ENCODE measurements at regions not wholly inside any gene's neighbourhood (a gene's known extent, or its start where the extent isn't known, plus 50 kb on each side); places are given as distances from the start of the nearest gene placed in this dataset.

- TF ChIP-seq ZNF169 (tag by site-specific recombination; IDR thresholded peaks at IDR 0.05) (no peak), ZNF654 (tag by site-specific recombination; IDR thresholded peaks at IDR 0.05; ENCODE audit: low read depth) (peak; percentile 10; the same call in 1 of the 2 replicates), ZNF132 (tag by site-specific recombination; IDR thresholded peaks at IDR 0.05; ENCODE audit: borderline replicate concordance) (no peak), ZNF548 (tag by site-specific recombination; IDR thresholded peaks at IDR 0.05) (no peak), ZNF521 (tag by site-specific recombination; IDR thresholded peaks at IDR 0.05) (no peak)
- H3K36me3 ChIP-seq (ENCODE audit: control insufficient read depth in 2 of 2, insufficient read depth in 1 of 2, low read length in 2 of 2) = no peaks in the 10 kb centered on the region
- H3K4me3 ChIP-seq (ENCODE audit: low read depth, low read length) = no peak overlapping the region
- POLR2A ChIA-PET = no interaction called here
- H3K9me3 ChIP-seq (ENCODE audit: control insufficient read depth, insufficient read depth, low read depth, low read length) = no peaks in the 10 kb centered on the region
- H3K4me1 ChIP-seq (ENCODE audit: control insufficient read depth, insufficient read depth, low read length) = no peaks in the 10 kb centered on the region
- H3K27ac ChIP-seq (ENCODE audit: extremely low read depth, low read depth, low read length) = no peak overlapping the region
- CTCF ChIA-PET = interaction anchor here (0.5 to 1.9 kb wide), 15 partner anchors 10 to 649 kb away, joined by 3 to 11 read pairs (median 4); no protein-coding TSS in a partner anchor
Measured at GRCh38 chr11:131025020-131025419, 108.7 kb upstream of the SNX19 start.

GRCh38 chr11:131025421-131026125 is 109.3 kb upstream of the SNX19 start:
- POLR2A ChIA-PET = no interaction called here
- TF ChIP-seq ZNF37A (tag by site-specific recombination; IDR thresholded peaks at IDR 0.05) (no peak), ZNF121 (tag by site-specific recombination; IDR thresholded peaks at IDR 0.05) (no peak), ZNF311 (tag by site-specific recombination; IDR thresholded peaks at IDR 0.05; ENCODE audit: borderline replicate concordance) (no peak), HOXC10 (CRISPR knock-in tag; IDR thresholded peaks at IDR 0.05) (no peak), ZNF169 (tag by site-specific recombination; IDR thresholded peaks at IDR 0.05) (no peak), FEZF1 (tag by site-specific recombination; IDR thresholded peaks at IDR 0.05) (no peak), ZNF202 (tag by site-specific recombination; IDR thresholded peaks at IDR 0.05; ENCODE audit: borderline replicate concordance) (no peak), KLF9 (tag by site-specific recombination; IDR thresholded peaks at IDR 0.05; ENCODE audit: low read depth) (no peak), ZBTB1 (tag by site-specific recombination; IDR thresholded peaks at IDR 0.05) (no peak), SP7 (tag by site-specific recombination; IDR thresholded peaks at IDR 0.05) (no peak), ZNF391 (tag by site-specific recombination; IDR thresholded peaks at IDR 0.05; ENCODE audit: borderline replicate concordance, low read depth) (no peak), KLF17 (tag by site-specific recombination; IDR thresholded peaks at IDR 0.05) (no peak), ZNF768 (tag by site-specific recombination; IDR thresholded peaks at IDR 0.05) (no peak), PRDM10 (tag by site-specific recombination; IDR thresholded peaks at IDR 0.05) (no peak), TCF7L2 (IDR thresholded peaks at IDR 0.05; ENCODE audit: borderline replicate concordance, low read depth, low read length) (no peak), ZNF658 (tag by site-specific recombination; IDR thresholded peaks at IDR 0.05) (no peak)
- Histone ChIP-seq H3K27ac (ENCODE audit: extremely low read depth, low read depth, low read length) (no peak overlapping the region), H3K4me1 (ENCODE audit: control insufficient read depth, insufficient read depth, low read length) (no peaks in the 10 kb centered on the region), H3K36me3 (ENCODE audit: control insufficient read depth in 2 of 2, insufficient read depth in 1 of 2, low read length in 2 of 2) (no peaks in the 10 kb centered on the region), H3K9me3 (ENCODE audit: control insufficient read depth, insufficient read depth, low read depth, low read length) (no peaks in the 10 kb centered on the region), H3K4me3 (ENCODE audit: low read depth, low read length) (no peak overlapping the region)
- CTCF ChIA-PET = interaction anchor here (0.5 to 1.9 kb wide), 13 partner anchors 10 to 649 kb away, joined by 3 to 11 read pairs (median 4); no protein-coding TSS in a partner anchor

Data from HEK293 (cell line).